ENCODE measurements at regions not wholly inside any gene's neighbourhood (a gene's known extent, or its start where the extent isn't known, plus 50 kb on each side); places are given as distances from the start of the nearest gene placed in this dataset.

DNA sequence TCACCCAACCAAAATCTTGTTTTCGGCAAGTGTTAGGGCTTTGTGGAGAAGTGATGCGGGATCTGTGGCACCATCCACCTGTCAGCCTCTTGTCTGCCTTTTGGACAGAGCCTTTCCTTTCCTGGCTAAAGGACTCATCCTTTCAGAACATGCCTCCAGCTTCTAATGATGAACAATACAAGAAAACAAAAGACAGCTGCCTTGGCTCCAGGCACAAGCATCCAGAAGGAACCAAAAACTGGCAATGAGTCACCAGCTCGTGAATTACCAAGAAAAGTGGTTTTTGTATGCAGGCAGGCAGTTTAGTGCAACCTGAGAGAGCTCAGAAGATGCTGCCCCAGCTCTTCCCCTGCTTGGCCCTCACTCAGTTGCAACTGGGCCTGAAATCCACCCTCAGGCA, 84.6 kb upstream of the NAMPT start:
- TF ChIP-seq, protein P1, sequence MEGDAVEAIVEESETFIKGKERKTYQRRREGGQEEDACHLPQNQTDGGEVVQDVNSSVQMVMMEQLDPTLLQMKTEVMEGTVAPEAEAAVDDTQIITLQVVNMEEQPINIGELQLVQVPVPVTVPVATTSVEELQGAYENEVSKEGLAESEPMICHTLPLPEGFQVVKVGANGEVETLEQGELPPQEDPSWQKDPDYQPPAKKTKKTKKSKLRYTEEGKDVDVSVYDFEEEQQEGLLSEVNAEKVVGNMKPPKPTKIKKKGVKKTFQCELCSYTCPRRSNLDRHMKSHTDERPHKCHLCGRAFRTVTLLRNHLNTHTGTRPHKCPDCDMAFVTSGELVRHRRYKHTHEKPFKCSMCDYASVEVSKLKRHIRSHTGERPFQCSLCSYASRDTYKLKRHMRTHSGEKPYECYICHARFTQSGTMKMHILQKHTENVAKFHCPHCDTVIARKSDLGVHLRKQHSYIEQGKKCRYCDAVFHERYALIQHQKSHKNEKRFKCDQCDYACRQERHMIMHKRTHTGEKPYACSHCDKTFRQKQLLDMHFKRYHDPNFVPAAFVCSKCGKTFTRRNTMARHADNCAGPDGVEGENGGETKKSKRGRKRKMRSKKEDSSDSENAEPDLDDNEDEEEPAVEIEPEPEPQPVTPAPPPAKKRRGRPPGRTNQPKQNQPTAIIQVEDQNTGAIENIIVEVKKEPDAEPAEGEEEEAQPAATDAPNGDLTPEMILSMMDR (IDR thresholded peaks at IDR 0.05) = no peak
- TF ChIP-seq POLR2A (IDR thresholded peaks at IDR 0.05) = no peak
